HuH-7.5 (cell line): ENCODE measurements at regions not wholly inside any gene's neighbourhood (a gene's known extent, or its start where the extent isn't known, plus 50 kb on each side); places are given as distances from the start of the nearest gene placed in this dataset.
"Not testable (repeated sequence)": the region's sequence is repeated elsewhere in the genome, so short reads cannot be mapped to it uniquely, and the experiment has no call there.

ENCODE experiments used
- DNase-seq: peaks from one replicate; pipeline ENCODE4 v3.0.0; 2011; ENCODE audit warnings: low spot score

- DNase-seq, result no peak
Observed at GRCh38 chr5:68115584-68115983, 100.0 kb upstream of the PIK3R1 start.

- DNase-seq, result no peak
Observed at GRCh38 chr5:68114378-68115040, 101.0 kb upstream of the PIK3R1 start.

- no peak for DNase-seq
Observed at GRCh38 chr5:68112658-68113057, 102.9 kb upstream of the PIK3R1 start.

GRCh38 chr5:68110894-68111293 is 104.7 kb upstream of the PIK3R1 start:
- no peak for DNase-seq

GRCh38 chr5:68110264-68110663 is 105.3 kb upstream of the PIK3R1 start:
- no peak for DNase-seq

GRCh38 chr5:68104217-68104616 is 111.3 kb upstream of the PIK3R1 start:
- not testable (repeated sequence) for DNase-seq

- DNase-seq, result not testable (repeated sequence)
Observed at GRCh38 chr5:68103297-68103696, 112.3 kb upstream of the PIK3R1 start.

- no peak for DNase-seq
Observed at GRCh38 chr5:68099327-68099726, 116.2 kb upstream of the PIK3R1 start.

GRCh38 chr5:68093455-68094159 is 121.9 kb upstream of the PIK3R1 start:
- no peak for DNase-seq

GRCh38 chr5:68088302-68088701 is 127.3 kb upstream of the PIK3R1 start:
- DNase-seq, result no peak

GRCh38 chr5:68087866-68088265 is 127.7 kb upstream of the PIK3R1 start:
- DNase-seq, result no peak

GRCh38 chr5:68086857-68087256 is 128.7 kb upstream of the PIK3R1 start:
- no peak for DNase-seq

- no peak for DNase-seq
Observed at GRCh38 chr5:68086439-68086838, 129.1 kb upstream of the PIK3R1 start.

GRCh38 chr5:68084396-68084795 is 131.2 kb upstream of the PIK3R1 start:
- no peak for DNase-seq

- DNase-seq, result no peak
Observed at GRCh38 chr5:68080282-68081050, 135.1 kb upstream of the PIK3R1 start.

- no peak for DNase-seq
Observed at GRCh38 chr5:68077349-68077894, 138.1 kb upstream of the PIK3R1 start.

- DNase-seq, result no peak
Observed at GRCh38 chr5:68074633-68075032, 140.9 kb upstream of the PIK3R1 start.

- no peak for DNase-seq
Observed at GRCh38 chr5:68074048-68074632, 141.4 kb upstream of the PIK3R1 start.

- no peak for DNase-seq
Observed at GRCh38 chr5:68071736-68072135, 143.8 kb upstream of the PIK3R1 start.

GRCh38 chr5:68071282-68071632 is 144.3 kb upstream of the PIK3R1 start:
- DNase-seq, result no peak

- no peak for DNase-seq
Observed at GRCh38 chr5:68070591-68071281, 144.8 kb upstream of the PIK3R1 start.
